ENCODE measurements at regions not wholly inside any gene's neighbourhood (a gene's known extent, or its start where the extent isn't known, plus 50 kb on each side); places are given as distances from the start of the nearest gene placed in this dataset.

- no peak for DNase-seq (ENCODE audit: low spot score)
Measured at GRCh38 chr3:116929505-116930222, 220.1 kb downstream of the TUSC7 start.

- no peak for DNase-seq (ENCODE audit: low spot score)
Measured at GRCh38 chr3:116930786-116931185, 221.2 kb downstream of the TUSC7 start.

GRCh38 chr3:116939091-116939490, 229.5 kb downstream of the TUSC7 start:
- no peak for DNase-seq (ENCODE audit: low spot score)

GRCh38 chr3:116939550-116939949, 230.0 kb downstream of the TUSC7 start:
- DNase-seq (ENCODE audit: low spot score), result no peak

DNA sequence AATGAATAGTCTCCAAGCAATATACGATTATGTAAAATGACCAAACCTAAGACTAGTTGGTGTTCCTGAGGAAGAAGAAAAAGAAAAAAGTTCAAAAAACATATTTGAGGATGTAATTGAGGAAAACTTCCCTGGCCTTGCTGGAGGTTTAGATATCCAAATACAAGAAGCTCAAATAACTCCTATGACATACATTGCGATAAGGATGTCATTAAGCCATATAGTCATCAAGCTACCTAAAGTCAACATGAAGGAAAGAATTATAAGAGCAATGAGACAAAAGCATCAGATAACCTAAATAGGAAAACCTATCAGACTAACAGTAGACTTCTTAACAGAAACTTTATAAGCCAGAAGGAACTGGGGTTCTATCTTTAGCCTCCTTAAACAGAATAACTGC, 231.1 kb downstream of the TUSC7 start:
- no peak for DNase-seq (ENCODE audit: low spot score)

GRCh38 chr3:116946376-116946775, 236.8 kb downstream of the TUSC7 start:
- no peak for DNase-seq (ENCODE audit: low spot score)

GRCh38 chr3:116947148-116947547, 237.6 kb downstream of the TUSC7 start:
- DNase-seq (ENCODE audit: low spot score), result no peak

DNA sequence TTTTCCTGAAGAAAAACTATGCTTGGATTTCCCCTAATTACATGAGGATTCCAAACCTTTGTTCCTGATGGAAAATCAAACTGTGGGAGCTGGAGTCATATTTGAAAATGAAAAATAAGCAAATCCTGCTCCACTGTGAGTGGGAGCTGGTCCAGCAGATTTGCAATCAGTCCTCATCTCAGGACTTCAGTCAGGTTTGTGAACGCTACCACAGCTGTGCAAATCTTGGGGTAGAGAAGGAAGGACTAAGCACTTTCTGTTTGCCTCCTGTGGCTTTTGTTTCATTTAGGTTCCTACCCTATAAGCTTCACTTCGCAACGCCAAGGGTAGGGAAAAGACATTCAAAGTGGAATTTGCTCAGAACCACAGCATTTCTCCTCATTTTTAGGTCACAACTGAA, 238.2 kb downstream of the TUSC7 start:
- no peak for DNase-seq (ENCODE audit: low spot score)

DNA sequence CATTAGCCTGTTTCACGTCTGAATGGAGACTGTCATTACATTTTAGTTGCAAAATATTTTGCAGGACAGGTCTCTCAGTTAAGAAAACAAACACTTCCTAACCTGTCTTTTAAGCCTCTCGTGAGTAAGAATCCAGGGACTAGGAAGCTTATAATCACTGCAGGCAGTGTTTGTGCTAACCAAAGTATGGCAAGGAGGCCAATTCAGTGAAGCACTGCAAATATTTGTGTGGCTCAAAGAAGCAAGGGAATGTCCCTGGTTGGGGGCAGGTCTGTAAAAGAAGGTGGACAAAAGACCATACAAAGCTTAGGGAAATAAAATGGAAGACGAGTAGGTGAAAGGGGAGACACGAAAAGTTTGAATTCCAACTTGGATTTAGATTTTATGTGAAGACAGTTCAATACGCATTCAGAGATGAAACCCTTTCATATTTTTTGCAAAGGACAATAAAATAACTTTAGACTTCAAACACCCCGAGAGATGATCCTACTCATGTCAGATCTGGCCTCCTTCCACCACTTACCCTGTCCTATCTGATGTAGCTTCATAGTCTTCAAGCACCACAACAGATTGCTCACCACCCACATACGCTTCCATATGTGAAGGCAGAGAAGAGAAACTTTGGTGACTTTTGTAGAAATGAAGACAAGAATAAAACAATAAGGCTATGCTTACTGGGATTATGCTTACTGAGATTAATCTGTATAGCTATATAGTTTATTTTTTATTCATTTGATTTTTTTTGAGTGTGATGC, 240.9 kb downstream of the TUSC7 start:
- DNase-seq (ENCODE audit: low spot score), result no peak

- DNase-seq (ENCODE audit: low spot score), result no peak
Measured at GRCh38 chr3:116951610-116952009, 242.0 kb downstream of the TUSC7 start.

DNA sequence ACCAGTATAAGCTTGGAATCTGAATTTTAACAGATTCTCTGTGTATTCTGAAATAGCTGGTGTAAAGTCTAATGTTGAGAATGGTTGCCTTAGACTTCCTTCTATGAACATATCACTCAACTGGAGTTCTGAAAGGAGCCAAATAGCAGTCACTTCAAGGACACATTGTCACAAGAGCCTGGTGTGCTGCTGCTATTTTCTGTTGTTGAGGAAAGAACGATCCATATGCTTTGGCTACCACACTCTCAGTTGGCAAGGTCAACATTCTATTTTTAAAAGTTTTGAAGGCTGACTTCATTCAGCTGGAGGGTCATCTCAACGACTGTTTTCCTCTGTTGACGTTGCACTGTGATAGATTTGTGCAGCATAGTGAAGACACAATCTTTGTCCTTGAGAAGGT, 248.7 kb downstream of the TUSC7 start:
- DNase-seq (ENCODE audit: low spot score), result no peak

GRCh38 chr3:116961106-116961505, 251.5 kb downstream of the TUSC7 start:
- no peak for DNase-seq (ENCODE audit: low spot score)

DNA sequence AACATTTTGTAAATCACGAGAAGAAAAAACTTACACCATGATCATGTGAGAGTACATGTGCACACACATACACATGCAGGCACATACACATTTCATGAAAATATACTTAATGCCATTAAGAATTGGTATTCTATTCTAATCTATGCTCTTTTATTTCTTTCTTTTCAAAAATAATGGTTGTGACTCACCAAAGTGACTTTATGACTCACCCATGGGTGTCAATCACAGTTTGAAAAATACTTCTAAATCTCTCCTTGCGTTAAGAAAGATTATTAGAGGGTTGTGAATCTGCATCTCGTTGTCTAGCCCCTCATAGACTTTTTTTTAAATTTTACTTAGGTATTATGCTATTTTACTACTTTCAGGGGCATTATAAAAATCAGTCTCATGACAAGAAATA, 254.2 kb downstream of the TUSC7 start:
- no peak for DNase-seq (ENCODE audit: low spot score)

GRCh38 chr3:116966649-116967048, 257.1 kb downstream of the TUSC7 start:
- DNase-seq (ENCODE audit: low spot score), result no peak

GRCh38 chr3:116969135-116969534, 259.6 kb downstream of the TUSC7 start:
- DNase-seq (ENCODE audit: low spot score), result no peak

DNA sequence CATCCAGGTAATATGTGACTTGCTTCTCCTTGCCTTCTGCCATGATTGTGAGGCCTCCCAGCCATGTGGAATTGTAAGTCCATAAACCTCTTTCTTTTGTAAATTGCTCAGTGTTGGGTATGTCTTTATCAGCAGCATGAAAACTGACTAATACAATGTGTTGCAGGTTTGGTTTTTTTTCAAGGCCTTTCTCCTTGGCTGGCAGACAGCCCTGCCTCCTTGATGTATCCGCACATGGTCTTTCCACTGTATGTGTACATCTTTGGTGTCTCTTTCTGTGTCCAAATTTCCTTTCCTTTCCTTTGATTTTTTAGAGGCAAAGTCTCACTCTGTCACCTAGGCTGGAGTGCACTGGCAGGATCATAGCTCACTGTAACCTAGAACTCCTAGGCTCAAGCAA, 260.1 kb downstream of the TUSC7 start:
- no peak for DNase-seq (ENCODE audit: low spot score)

GRCh38 chr3:116971531-116971930, 262.0 kb downstream of the TUSC7 start:
- no peak for DNase-seq (ENCODE audit: low spot score)

- DNase-seq (ENCODE audit: low spot score), result no peak
Measured at GRCh38 chr3:116974702-116975101, 265.1 kb downstream of the TUSC7 start.

- DNase-seq (ENCODE audit: low spot score), result no peak
Measured at GRCh38 chr3:116977441-116977840, 267.9 kb downstream of the TUSC7 start.

GRCh38 chr3:116980099-116980498, 270.5 kb downstream of the TUSC7 start:
- no peak for DNase-seq (ENCODE audit: low spot score)

GRCh38 chr3:116981089-116981488, 271.5 kb downstream of the TUSC7 start:
- DNase-seq (ENCODE audit: low spot score), result no peak

- DNase-seq (ENCODE audit: low spot score), result no peak
Measured at GRCh38 chr3:116984301-116984700, 274.7 kb downstream of the TUSC7 start.

GRCh38 chr3:116994351-116994879, 284.8 kb downstream of the TUSC7 start:
- no peak for DNase-seq (ENCODE audit: low spot score)
